Ishikawa (cell line): ENCODE measurements at regions not wholly inside any gene's neighbourhood (a gene's known extent, or its start where the extent isn't known, plus 50 kb on each side); places are given as distances from the start of the nearest gene placed in this dataset.

Experiments
- CEBPB ChIP-seq: IDR thresholded peaks from 2 replicates; pipeline ENCODE4 v1.6.1; 2012
- CREB1 ChIP-seq: IDR thresholded peaks from 2 replicates; pipeline ENCODE4 v1.6.1; 2012; ENCODE audit warnings: low read depth
- EGR1 ChIP-seq: IDR thresholded peaks from 2 replicates; pipeline ENCODE4 v1.6.1; 2012
- EP300 ChIP-seq: IDR thresholded peaks from 2 replicates; pipeline ENCODE4 v1.6.1; 2012; ENCODE audit warnings: borderline replicate concordance
- FOXM1 ChIP-seq: IDR thresholded peaks from 2 replicates; pipeline ENCODE4 v1.6.1; 2012; ENCODE audit warnings: low read depth, borderline replicate concordance
- NFIC ChIP-seq: IDR thresholded peaks from 2 replicates; pipeline ENCODE4 v1.6.1; 2012
- RAD21 ChIP-seq: IDR thresholded peaks from 2 replicates; pipeline ENCODE4 v1.6.1; 2012; ENCODE audit warnings: low read depth
- REST ChIP-seq: IDR thresholded peaks from 2 replicates; pipeline ENCODE4 v1.6.1; 2012; ENCODE audit warnings: low read depth, mild to moderate bottlenecking
- TAF1 ChIP-seq: IDR thresholded peaks from 2 replicates; pipeline ENCODE4 v1.6.1; 2012; ENCODE audit warnings: low read depth, mild to moderate bottlenecking
- TCF12 ChIP-seq: IDR thresholded peaks from 2 replicates; pipeline ENCODE4 v1.6.1; 2012; ENCODE audit warnings: low read depth
- TEAD4 ChIP-seq: IDR thresholded peaks from 2 replicates; pipeline ENCODE4 v1.6.1; 2012
- YY1 ChIP-seq: IDR thresholded peaks from 2 replicates; pipeline ENCODE4 v1.6.1; 2012; ENCODE audit warnings: low read depth
- ZBTB7A ChIP-seq: IDR thresholded peaks from 2 replicates; pipeline ENCODE4 v1.6.1; 2012; ENCODE audit warnings: low read depth
- TF ChIP-seq, protein P1 (sequence below): IDR thresholded peaks from 2 replicates; pipeline ENCODE4 v1.6.1; 2012
- TF ChIP-seq, protein P2 (sequence below): IDR thresholded peaks from 2 replicates; pipeline ENCODE4 v1.6.1; 2012

DNA sequence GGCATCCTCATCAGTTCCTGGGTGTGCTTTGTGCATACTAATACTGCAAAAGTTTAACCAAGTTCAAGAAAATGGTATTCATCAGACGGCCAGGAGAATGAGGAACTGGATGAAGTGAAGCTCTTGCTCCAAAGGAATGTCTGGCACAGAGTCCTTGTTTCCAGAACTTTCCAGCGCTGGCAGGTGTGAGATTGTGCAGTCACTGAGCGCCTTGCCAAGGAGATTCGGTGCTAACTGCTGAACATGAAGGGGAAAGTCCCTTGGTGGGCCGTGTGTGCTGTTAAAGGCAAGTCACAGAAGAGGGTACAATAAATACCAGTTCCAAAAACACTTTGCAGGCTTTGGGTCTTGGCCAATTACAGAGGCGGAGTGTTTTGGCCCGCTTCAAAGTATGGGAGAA lies 262.3 kb upstream of the SOX4 start:
- TF ChIP-seq YY1 (no peak), TEAD4 (no peak), CREB1 (no peak), ZBTB7A (no peak), EGR1 (no peak), EP300 (no peak), TAF1 (no peak), RAD21 (no peak), CEBPB (no peak), TCF12 (no peak), REST (no peak), FOXM1 (no peak), NFIC (no peak)
- TF ChIP-seq, protein P1, sequence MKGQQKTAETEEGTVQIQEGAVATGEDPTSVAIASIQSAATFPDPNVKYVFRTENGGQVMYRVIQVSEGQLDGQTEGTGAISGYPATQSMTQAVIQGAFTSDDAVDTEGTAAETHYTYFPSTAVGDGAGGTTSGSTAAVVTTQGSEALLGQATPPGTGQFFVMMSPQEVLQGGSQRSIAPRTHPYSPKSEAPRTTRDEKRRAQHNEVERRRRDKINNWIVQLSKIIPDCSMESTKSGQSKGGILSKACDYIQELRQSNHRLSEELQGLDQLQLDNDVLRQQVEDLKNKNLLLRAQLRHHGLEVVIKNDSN, result no peak
- TF ChIP-seq, protein P2, sequence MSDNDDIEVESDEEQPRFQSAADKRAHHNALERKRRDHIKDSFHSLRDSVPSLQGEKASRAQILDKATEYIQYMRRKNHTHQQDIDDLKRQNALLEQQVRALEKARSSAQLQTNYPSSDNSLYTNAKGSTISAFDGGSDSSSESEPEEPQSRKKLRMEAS, result no peak

- TF ChIP-seq, protein P1, result no peak
- TF ChIP-seq TCF12, result no peak
- no peak for TF ChIP-seq NFIC
- no peak for TF ChIP-seq TEAD4
- TF ChIP-seq ZBTB7A, result no peak
- no peak for TF ChIP-seq YY1
- no peak for TF ChIP-seq CEBPB
- no peak for TF ChIP-seq EP300
- TF ChIP-seq EGR1, result no peak
- no peak for TF ChIP-seq FOXM1
- TF ChIP-seq REST, result no peak
- no peak for TF ChIP-seq TAF1
- TF ChIP-seq CREB1, result no peak
- no peak for TF ChIP-seq RAD21
- TF ChIP-seq, protein P2, result no peak
Measured at GRCh38 chr6:21332077-21332476, 261.5 kb upstream of the SOX4 start.

- TF ChIP-seq CEBPB (no peak), FOXM1 (no peak), REST (no peak), TEAD4 (no peak), NFIC (no peak), RAD21 (no peak), EGR1 (no peak), YY1 (no peak), TAF1 (no peak), TCF12 (no peak), EP300 (no peak)
- TF ChIP-seq, protein P2, result no peak
- TF ChIP-seq, protein P1, result no peak
Measured at GRCh38 chr6:21332660-21333059, 260.9 kb upstream of the SOX4 start.

DNA sequence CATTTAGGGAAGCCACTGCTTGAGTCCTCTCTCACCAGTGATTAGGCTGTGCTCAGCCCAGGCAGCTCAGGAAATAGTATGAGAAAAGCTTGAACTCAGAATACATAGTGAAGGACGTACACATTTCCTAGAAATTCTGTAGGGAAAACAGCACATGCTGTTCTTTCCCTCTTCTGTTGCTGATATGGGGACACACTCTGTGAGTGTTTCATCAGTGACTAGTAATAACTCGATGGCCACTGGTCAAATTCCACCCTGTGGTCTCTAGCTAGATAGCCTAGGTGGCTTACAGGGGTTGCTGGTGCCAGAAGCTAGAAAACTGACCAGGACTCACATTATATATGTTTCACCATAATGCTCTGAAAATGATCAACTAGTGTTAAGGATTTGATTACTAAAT lies 259.8 kb upstream of the SOX4 start:
- TF ChIP-seq EGR1, result no peak
- no peak for TF ChIP-seq FOXM1
- TF ChIP-seq TCF12, result no peak
- no peak for TF ChIP-seq YY1
- no peak for TF ChIP-seq TEAD4
- no peak for TF ChIP-seq CEBPB
- no peak for TF ChIP-seq ZBTB7A
- TF ChIP-seq NFIC, result no peak
- no peak for TF ChIP-seq TAF1
- TF ChIP-seq EP300, result no peak
- TF ChIP-seq RAD21, result no peak
- TF ChIP-seq, protein P2, result no peak
- no peak for TF ChIP-seq CREB1
- no peak for TF ChIP-seq REST
- TF ChIP-seq, protein P1, result no peak
